ENCODE measurements at regions not wholly inside any gene's neighbourhood (a gene's known extent, or its start where the extent isn't known, plus 50 kb on each side); places are given as distances from the start of the nearest gene placed in this dataset.

- Histone ChIP-seq H3K9me3 (no peaks in the 10 kb centered on the region), H3K4me1 (ENCODE audit: control insufficient read depth in 1 of 2, insufficient read depth in 1 of 2, low read depth in 1 of 2, low read length in 1 of 2) (no peaks in the 10 kb centered on the region), H3K27me3 (no peaks in the 10 kb centered on the region), H3K4me3 (ENCODE audit: low read depth in 1 of 2, low read length in 1 of 2) (no peak overlapping the region), H3K27ac (no peak overlapping the region), H3K36me3 (no peaks in the 10 kb centered on the region)
- TF ChIP-seq CTCF (IDR thresholded peaks at IDR 0.05): no peak
These were observed 361.5 kb upstream of the ZP4 start for GRCh38 chr1:238252033-238252802.

GRCh38 chr1:238248356-238248755 is 357.6 kb upstream of the ZP4 start:
- Histone ChIP-seq H3K9me3 (no peaks in the 10 kb centered on the region), H3K27ac (no peak overlapping the region), H3K4me3 (ENCODE audit: low read depth in 1 of 2, low read length in 1 of 2) (no peak overlapping the region), H3K4me1 (ENCODE audit: control insufficient read depth in 1 of 2, insufficient read depth in 1 of 2, low read depth in 1 of 2, low read length in 1 of 2) (no peaks in the 10 kb centered on the region), H3K27me3 (no peaks in the 10 kb centered on the region), H3K36me3 (no peaks in the 10 kb centered on the region)
- TF ChIP-seq CTCF (IDR thresholded peaks at IDR 0.05): no peak

- no peaks in the 10 kb centered on the region for H3K36me3 ChIP-seq
- no peaks in the 10 kb centered on the region for H3K9me3 ChIP-seq
- TF ChIP-seq CTCF (IDR thresholded peaks at IDR 0.05): no peak
- no peaks in the 10 kb centered on the region for H3K27me3 ChIP-seq
- no peak overlapping the region for H3K4me3 ChIP-seq (ENCODE audit: low read depth in 1 of 2, low read length in 1 of 2)
- H3K4me1 ChIP-seq (ENCODE audit: control insufficient read depth in 1 of 2, insufficient read depth in 1 of 2, low read depth in 1 of 2, low read length in 1 of 2): no peaks in the 10 kb centered on the region
- no peak overlapping the region for H3K27ac ChIP-seq
These were observed 351.5 kb upstream of the ZP4 start for GRCh38 chr1:238242181-238242580.

GRCh38 chr1:238241607-238242006 is 350.9 kb upstream of the ZP4 start:
- Histone ChIP-seq H3K27me3 (no peaks in the 10 kb centered on the region), H3K36me3 (no peaks in the 10 kb centered on the region), H3K4me1 (ENCODE audit: control insufficient read depth in 1 of 2, insufficient read depth in 1 of 2, low read depth in 1 of 2, low read length in 1 of 2) (no peaks in the 10 kb centered on the region), H3K9me3 (no peaks in the 10 kb centered on the region), H3K4me3 (ENCODE audit: low read depth in 1 of 2, low read length in 1 of 2) (no peak overlapping the region), H3K27ac (no peak overlapping the region)
- no peak for TF ChIP-seq CTCF (IDR thresholded peaks at IDR 0.05)

GRCh38 chr1:238239343-238239742 is 348.6 kb upstream of the ZP4 start:
- Histone ChIP-seq H3K27me3 (no peaks in the 10 kb centered on the region), H3K4me3 (ENCODE audit: low read depth in 1 of 2, low read length in 1 of 2) (no peak overlapping the region), H3K4me1 (ENCODE audit: control insufficient read depth in 1 of 2, insufficient read depth in 1 of 2, low read depth in 1 of 2, low read length in 1 of 2) (no peaks in the 10 kb centered on the region), H3K27ac (no peak overlapping the region), H3K36me3 (no peaks in the 10 kb centered on the region), H3K9me3 (no peaks in the 10 kb centered on the region)
- TF ChIP-seq CTCF (IDR thresholded peaks at IDR 0.05): no peak

Data from neutrophil (primary cell).